ENCODE measurements at regions not wholly inside any gene's neighbourhood (a gene's known extent, or its start where the extent isn't known, plus 50 kb on each side); places are given as distances from the start of the nearest gene placed in this dataset.

GRCh38 chr10:3476640-3477448, 304.3 kb upstream of the PITRM1 start:
- H3K36me3 ChIP-seq = no peaks in the 10 kb centered on the region
- H3K4me3 ChIP-seq (ENCODE audit: low read depth, low read length) = no peak overlapping the region
- H3K9me3 ChIP-seq (ENCODE audit: severe bottlenecking) = no peaks in the 10 kb centered on the region
- DNase-seq = no peak
- no peak overlapping the region for H3K27ac ChIP-seq
- no peak for TF ChIP-seq CTCF (IDR thresholded peaks at IDR 0.05; ENCODE audit: low read depth, low read length)
- no peaks in the 10 kb centered on the region for H3K27me3 ChIP-seq (ENCODE audit: insufficient read depth, low read depth, severe bottlenecking)

GRCh38 chr10:3476186-3476585, 303.6 kb upstream of the PITRM1 start:
- Histone ChIP-seq H3K9me3 (ENCODE audit: severe bottlenecking) (no peaks in the 10 kb centered on the region), H3K27me3 (ENCODE audit: insufficient read depth, low read depth, severe bottlenecking) (no peaks in the 10 kb centered on the region), H3K27ac (no peak overlapping the region), H3K36me3 (no peaks in the 10 kb centered on the region), H3K4me3 (ENCODE audit: low read depth, low read length) (no peak overlapping the region)
- no peak for TF ChIP-seq CTCF (IDR thresholded peaks at IDR 0.05; ENCODE audit: low read depth, low read length)
- DNase-seq = no peak

- Histone ChIP-seq H3K9me3 (ENCODE audit: severe bottlenecking) (no peaks in the 10 kb centered on the region), H3K36me3 (no peaks in the 10 kb centered on the region), H3K27ac (no peak overlapping the region), H3K27me3 (ENCODE audit: insufficient read depth, low read depth, severe bottlenecking) (no peaks in the 10 kb centered on the region), H3K4me3 (ENCODE audit: low read depth, low read length) (no peak overlapping the region)
- no peak for TF ChIP-seq CTCF (IDR thresholded peaks at IDR 0.05; ENCODE audit: low read depth, low read length)
- DNase-seq = no peak
These were observed 302.8 kb upstream of the PITRM1 start for GRCh38 chr10:3475367-3475766.

GRCh38 chr10:3474266-3474665, 301.7 kb upstream of the PITRM1 start:
- no peak for TF ChIP-seq CTCF (IDR thresholded peaks at IDR 0.05; ENCODE audit: low read depth, low read length)
- H3K9me3 ChIP-seq (ENCODE audit: severe bottlenecking) = no peaks in the 10 kb centered on the region
- H3K4me3 ChIP-seq (ENCODE audit: low read depth, low read length) = no peak overlapping the region
- DNase-seq = no peak
- H3K36me3 ChIP-seq = no peaks in the 10 kb centered on the region
- no peak overlapping the region for H3K27ac ChIP-seq
- H3K27me3 ChIP-seq (ENCODE audit: insufficient read depth, low read depth, severe bottlenecking) = no peaks in the 10 kb centered on the region

- Histone ChIP-seq H3K27ac (no peak overlapping the region), H3K4me3 (ENCODE audit: low read depth, low read length) (no peak overlapping the region), H3K9me3 (ENCODE audit: severe bottlenecking) (no peaks in the 10 kb centered on the region), H3K36me3 (no peaks in the 10 kb centered on the region), H3K27me3 (ENCODE audit: insufficient read depth, low read depth, severe bottlenecking) (no peaks in the 10 kb centered on the region)
- no peak for DNase-seq
- TF ChIP-seq CTCF (IDR thresholded peaks at IDR 0.05; ENCODE audit: low read depth, low read length) = no peak
These were observed 300.7 kb upstream of the PITRM1 start for GRCh38 chr10:3473271-3473670.

Measured in WERI-Rb-1 (cell line).